IMR-90 (cell line): ENCODE measurements at regions not wholly inside any gene's neighbourhood (a gene's known extent, or its start where the extent isn't known, plus 50 kb on each side); places are given as distances from the start of the nearest gene placed in this dataset.

Experiments used
- ATAC-seq: fragments of 200-7000 bp; cut with Tn5 transposase; 2 replicates; pipeline ENCODE4 v1.9.1; 2020; ENCODE audit warnings: low read depth, mild to moderate bottlenecking, moderate library complexity
- BruUV-seq: library from RNA; stranded (reverse); fragments of 400-500 nt; replicated peaks from 2 replicates; lab custom pipeline; 2021; lab: Mats Ljungman, UMichigan
- CTCF ChIA-PET: fragments of 300-600 bp; formaldehyde crosslinking; extraction: SDS; loops from one replicate; lab custom pipeline; 2021; ENCODE audit warnings: antibody characterized with exemption; lab: Yijun Ruan, JAX
- POLR2A ChIA-PET: fragments of 300-600 bp; sonication (Branson Sonifier 250); formaldehyde crosslinking; loops from one replicate; lab custom pipeline; 2022; ENCODE audit warnings: antibody characterized with exemption; ENCODE audit not compliant: unreplicated experiment; lab: Charles Lee
- DNase-seq: peaks from one replicate; pipeline ENCODE4 v3.0.0; 2013
- H2AFZ ChIP-seq: replicated peaks from 2 replicates; pipeline ENCODE3; 2013; ENCODE audit warnings: low read length, mild to moderate bottlenecking; ENCODE audit not compliant: poor library complexity
- H2AK5ac ChIP-seq: 2 replicates; pipeline ENCODE4 v1.6.1; 2013; ENCODE audit warnings: low read depth, low read length, inconsistent platforms
- H2AK9ac ChIP-seq: replicated peaks from 2 replicates; pipeline ENCODE3; 2013; ENCODE audit warnings: mild to moderate bottlenecking, low read depth, low read length, moderate library complexity; ENCODE audit not compliant: poor library complexity
- H2BK120ac ChIP-seq: 2 replicates; pipeline ENCODE4 v1.6.1; 2013; ENCODE audit warnings: low read depth, low read length, inconsistent platforms
- H2BK15ac ChIP-seq: 3 replicates; pipeline ENCODE4 v1.6.1; 2013; ENCODE audit warnings: low read depth, low read length, inconsistent platforms
- H2BK20ac ChIP-seq: 2 replicates; pipeline ENCODE4 v1.6.1; 2013; ENCODE audit warnings: low read depth, mild to moderate bottlenecking, inconsistent platforms, low read length, moderate library complexity
- H2BK5ac ChIP-seq: 2 replicates; pipeline ENCODE4 v1.6.1; 2013; ENCODE audit warnings: mild to moderate bottlenecking, low read depth, low read length, inconsistent platforms; ENCODE audit not compliant: poor library complexity, severe bottlenecking
- H3K14ac ChIP-seq: replicated peaks from 2 replicates; pipeline ENCODE4 v1.6.1; 2013; ENCODE audit warnings: low read depth, low read length, inconsistent platforms
- H3K18ac ChIP-seq: 2 replicates; pipeline ENCODE4 v1.6.1; 2013; ENCODE audit warnings: low read depth, low read length, control low read depth
- H3K23ac ChIP-seq: 2 replicates; pipeline ENCODE4 v1.6.1; 2013; ENCODE audit warnings: low read depth, low read length, inconsistent platforms
- H3K27ac ChIP-seq: 2 replicates; pipeline ENCODE4 v1.5.1; 2013; ENCODE audit warnings: mild to moderate bottlenecking, control low read depth, low read length; ENCODE audit not compliant: insufficient read depth
- H3K27me3 ChIP-seq: 2 replicates; pipeline ENCODE4 v1.6.1; 2013; ENCODE audit warnings: low read length; ENCODE audit not compliant: control insufficient read depth, insufficient read depth
- H3K36me3 ChIP-seq: 2 replicates; pipeline ENCODE4 v1.6.1; 2013; ENCODE audit warnings: low read length, mixed read lengths; ENCODE audit not compliant: control insufficient read depth, insufficient read depth
- H3K4ac ChIP-seq: 2 replicates; pipeline ENCODE4 v1.6.1; 2013; ENCODE audit warnings: low read depth, low read length, inconsistent platforms
- H3K4me1 ChIP-seq: 2 replicates; pipeline ENCODE4 v1.6.1; 2013; ENCODE audit warnings: low read length, mixed read lengths; ENCODE audit not compliant: control insufficient read depth, insufficient read depth
- H3K4me2 ChIP-seq: 2 replicates; pipeline ENCODE4 v1.6.1; 2013; ENCODE audit warnings: low read depth, mild to moderate bottlenecking, control low read depth, low read length, moderate library complexity
- H3K4me3 ChIP-seq: 2 replicates; pipeline ENCODE4 v1.5.1; 2013; ENCODE audit warnings: low read depth, mild to moderate bottlenecking, control low read depth, low read length, moderate library complexity; ENCODE audit not compliant: insufficient read depth
- H3K56ac ChIP-seq: 2 replicates; pipeline ENCODE4 v1.6.1; 2013; ENCODE audit warnings: low read length, inconsistent platforms; ENCODE audit not compliant: insufficient read depth; ENCODE audit errors: extremely low read depth
- H3K79me1 ChIP-seq, 2 experiments: 2 replicates each; pipeline ENCODE4 v1.6.1; 2013; ENCODE audit warnings: low read length in 2 of 2, inconsistent platforms in 1 of 2, low read depth in 1 of 2
- H3K9ac ChIP-seq: 2 replicates; pipeline ENCODE4 v1.6.1; 2013; ENCODE audit warnings: low read depth, low read length, control low read depth
- H3K9me1 ChIP-seq: 2 replicates; pipeline ENCODE4 v1.6.1; 2013; ENCODE audit warnings: low read length, inconsistent platforms; ENCODE audit not compliant: insufficient read depth
- H3K9me3 ChIP-seq: 2 replicates; pipeline ENCODE4 v1.6.1; 2013; ENCODE audit warnings: low read length; ENCODE audit not compliant: control insufficient read depth, insufficient read depth
- H4K20me1 ChIP-seq: 2 replicates; pipeline ENCODE4 v1.6.1; 2013; ENCODE audit warnings: low read length, inconsistent platforms; ENCODE audit not compliant: insufficient read depth
- H4K5ac ChIP-seq: 2 replicates; pipeline ENCODE4 v1.6.1; 2013; ENCODE audit warnings: mild to moderate bottlenecking, low read depth, low read length, control low read depth
- H4K8ac ChIP-seq, 2 experiments: 2 replicates each; pipeline ENCODE4 v1.6.1; 2013; ENCODE audit warnings: low read depth in 2 of 2, low read length in 2 of 2, control low read depth in 1 of 2, inconsistent platforms in 1 of 2
- H4K91ac ChIP-seq: 2 replicates; pipeline ENCODE4 v1.6.1; 2013; ENCODE audit warnings: low read depth, low read length, inconsistent platforms; ENCODE audit not compliant: insufficient read depth
- MAFK ChIP-seq: IDR thresholded peaks from 2 replicates; pipeline ENCODE4 v1.6.1; 2012; ENCODE audit warnings: low read depth, low read length, improper control_type of control experiment
- RCOR1 ChIP-seq: IDR thresholded peaks from 2 replicates; pipeline ENCODE4 v1.6.1; 2012; ENCODE audit warnings: mild to moderate bottlenecking, low read length, improper control_type of control experiment; ENCODE audit not compliant: insufficient replicate concordance
- WGBS, 2 experiments: methylation state at CpG; one replicate each; pipeline versions ENCODE4 v1.1.5 to v1.1.7; 2013; ENCODE audit warnings: missing lambda C conversion rate in 2 of 2; ENCODE audit not compliant: insufficient read length in 1 of 2; ENCODE audit errors: extremely low coverage in 2 of 2; 5-methylcytosine and 5-hydroxymethylcytosine counted together
- dilution Hi-C: fragments of 300-500 bp; cut with HindIII; formaldehyde crosslinking; loops from one replicate; pipeline ENCODE4 v1.14.3; 2018; ENCODE audit warnings: low sequenced_read_pairs; ENCODE audit not compliant: unreplicated experiment
- in situ Hi-C: fragments of 300-500 bp; cut with MboI; formaldehyde crosslinking; loops from 3 replicates; pipeline ENCODE4 v1.14.3; 2019; ENCODE audit warnings: low sequenced_read_pairs, inconsistent platforms, mixed read lengths
- intact Hi-C: fragments of 100-400 bp; cut with micrococcal nuclease; formaldehyde crosslinking; loops from 2 replicates; pipeline ENCODE4 v1.10.0; 2022

GRCh38 chr4:170938588-170938987, 848.8 kb upstream of the AADAT start:
- Histone ChIP-seq H4K8ac (no peak overlapping the region), H3K9me1 (no peaks in the 10 kb centered on the region)
- dilution Hi-C loops = no loop called here

More at GRCh38 chr4:170938588-170938987, 848.8 kb upstream of the AADAT start:
- Histone ChIP-seq H3K23ac (no peak overlapping the region), H4K5ac (no peak overlapping the region), H2BK15ac (no peak overlapping the region), H4K20me1 (no peaks in the 10 kb centered on the region), H3K18ac (no peak overlapping the region), H3K79me1 (no peaks in the 10 kb centered on the region), H3K27me3 (no peaks in the 10 kb centered on the region), H3K9me3 (peaks cover 9% of the 10 kb centered on the region), H3K4ac (no peak overlapping the region), H2AFZ (no peak overlapping the region), H2AK5ac (no peak overlapping the region), H3K27ac (no peak overlapping the region), H2BK5ac (no peak overlapping the region), H2BK120ac (no peak overlapping the region), H3K56ac (no peak overlapping the region), H3K36me3 (no peaks in the 10 kb centered on the region), H3K9ac (no peak overlapping the region), H3K4me1 (no peaks in the 10 kb centered on the region), H3K4me2 (no peak overlapping the region), H4K91ac (no peak overlapping the region), H3K14ac (no peak overlapping the region), H3K4me3 (no peak overlapping the region), H2BK20ac (no peak overlapping the region), H2AK9ac (no peak overlapping the region)
- ATAC-seq (no peak), DNase-seq (no peak)
- ChIA-PET POLR2A (no interaction called here), CTCF (no interaction called here)
- in situ Hi-C loops (no loop called here), intact Hi-C loops (no loop called here)
- TF ChIP-seq MAFK = peak; percentile 84
- TF ChIP-seq RCOR1 = no peak
- WGBS, 2 experiments = no CpG with 5 or more reads among the region's 1 CpG
- BruUV-seq = no TSS peak
